ENCODE measurements at regions not wholly inside any gene's neighbourhood (a gene's known extent, or its start where the extent isn't known, plus 50 kb on each side); places are given as distances from the start of the nearest gene placed in this dataset.

DNA sequence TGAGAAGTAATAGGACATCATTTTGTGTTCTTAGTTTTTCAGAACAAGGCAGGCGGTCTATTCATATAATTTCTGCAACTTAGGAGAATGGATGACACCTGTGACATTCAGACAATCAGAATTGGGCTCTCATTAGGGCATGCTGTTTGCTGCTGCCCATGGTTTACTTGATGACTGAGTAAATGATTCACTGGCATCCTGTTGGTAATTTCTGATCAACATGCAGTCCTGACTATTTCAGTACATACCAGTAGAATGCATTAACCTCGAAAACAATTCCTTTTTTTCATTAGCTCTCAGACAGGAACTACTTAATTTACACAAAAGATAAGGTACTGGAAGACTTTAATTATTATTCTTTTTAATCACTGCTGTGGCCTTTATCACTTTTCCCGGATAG is 641.6 kb downstream of the NSUN3 start:
- no peak for DNase-seq (ENCODE audit: low read depth in 2 of 2)

GRCh38 chr3:94709249-94709902 is 646.5 kb downstream of the NSUN3 start:
- DNase-seq (ENCODE audit: low read depth in 2 of 2), result no peak

DNA sequence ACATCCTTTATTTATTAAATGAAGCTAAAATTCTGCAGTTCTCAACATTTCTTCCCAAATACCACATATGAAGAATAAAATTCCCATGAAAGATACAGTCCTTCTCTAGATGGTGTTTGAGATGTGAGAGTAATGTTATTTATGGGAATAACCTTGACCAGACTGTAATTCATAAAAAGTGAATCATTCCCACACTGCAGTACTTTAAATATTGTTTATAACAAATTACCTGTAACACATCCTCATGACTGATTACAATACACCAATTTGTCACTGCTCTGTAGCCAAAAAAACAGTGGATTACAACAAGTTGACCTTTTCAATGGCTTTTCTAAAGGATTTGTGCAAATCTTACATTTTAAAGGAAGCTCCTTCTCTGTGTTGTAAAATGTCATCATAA is 651.3 kb downstream of the NSUN3 start:
- DNase-seq (ENCODE audit: low read depth in 2 of 2), result no peak

DNA sequence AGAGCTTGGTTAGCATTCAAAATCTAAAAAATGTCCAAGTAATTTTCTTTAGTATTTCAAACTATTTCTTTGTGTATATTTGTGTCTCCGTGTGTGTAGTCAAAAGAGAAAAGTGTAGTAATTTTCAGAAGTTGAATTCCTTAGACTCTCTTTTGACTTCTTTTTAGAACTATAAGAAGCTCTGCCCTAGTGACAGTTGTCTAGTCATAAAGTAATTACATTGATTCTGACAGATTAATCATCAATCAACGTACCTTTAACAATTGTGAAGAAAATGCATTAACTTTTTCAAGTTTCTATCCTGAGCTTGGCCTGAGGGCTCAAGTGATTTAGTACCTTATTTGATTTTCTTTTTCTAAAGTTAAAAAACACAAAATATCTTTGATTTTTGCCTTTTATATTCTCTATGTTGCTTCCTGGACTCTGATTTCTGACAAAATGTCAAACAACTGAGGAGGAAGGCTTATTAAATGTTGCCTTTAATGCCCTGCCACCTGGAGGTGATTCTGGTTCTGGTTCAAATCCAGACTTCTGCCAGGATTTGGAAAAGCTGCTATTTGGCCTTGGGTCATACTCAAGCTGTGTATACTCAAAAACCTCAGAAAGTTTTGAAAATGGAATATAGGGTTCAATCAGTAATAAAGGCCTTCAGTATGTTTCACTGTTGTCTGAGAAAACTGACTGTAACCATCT is 653.6 kb downstream of the NSUN3 start:
- DNase-seq (ENCODE audit: low read depth in 2 of 2), result no peak

DNA sequence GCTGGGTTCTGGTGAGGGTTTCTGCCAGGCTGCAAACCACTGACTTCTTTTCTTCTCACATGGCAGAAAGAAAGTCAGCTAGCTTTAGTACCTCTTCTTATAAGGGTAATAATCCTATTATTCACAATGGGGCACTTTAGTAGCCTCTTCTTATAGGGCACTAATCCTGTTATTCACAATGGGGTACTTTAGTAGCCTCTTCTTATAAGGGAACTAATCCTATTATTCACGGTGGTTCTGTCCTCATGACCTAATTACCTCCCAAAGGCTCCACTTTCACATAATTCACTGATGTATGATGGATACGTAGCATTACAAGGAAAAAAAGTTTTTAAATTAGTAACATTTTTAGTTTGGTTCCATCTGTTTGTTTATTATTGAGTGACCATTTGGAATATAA is 671.3 kb downstream of the NSUN3 start:
- no peak for DNase-seq (ENCODE audit: low read depth in 2 of 2)

DNA sequence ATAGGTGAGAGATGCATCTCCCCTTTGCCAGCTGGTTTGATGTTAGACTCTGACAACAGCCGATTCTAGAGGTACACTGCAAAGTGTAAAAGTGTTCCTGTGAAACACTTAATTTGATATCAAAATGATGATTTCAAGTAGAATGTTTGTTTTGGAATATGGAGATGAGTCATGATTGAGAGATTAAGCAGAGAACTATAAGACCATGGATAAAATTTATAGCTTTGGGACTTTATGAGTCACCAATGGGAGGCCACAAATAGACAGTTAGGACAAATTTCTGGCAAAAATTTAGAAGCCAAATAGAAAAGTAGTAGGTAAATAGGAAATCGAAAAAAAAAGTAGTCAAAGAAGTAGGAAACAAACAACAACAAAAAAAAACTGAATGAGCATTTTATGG is 672.5 kb downstream of the NSUN3 start:
- no peak for DNase-seq (ENCODE audit: low read depth in 2 of 2)

GRCh38 chr3:94737116-94737515 is 674.3 kb downstream of the NSUN3 start:
- no peak for DNase-seq (ENCODE audit: low read depth in 2 of 2)

GRCh38 chr3:94739420-94739819 is 676.6 kb downstream of the NSUN3 start:
- no peak for DNase-seq (ENCODE audit: low read depth in 2 of 2)

DNA sequence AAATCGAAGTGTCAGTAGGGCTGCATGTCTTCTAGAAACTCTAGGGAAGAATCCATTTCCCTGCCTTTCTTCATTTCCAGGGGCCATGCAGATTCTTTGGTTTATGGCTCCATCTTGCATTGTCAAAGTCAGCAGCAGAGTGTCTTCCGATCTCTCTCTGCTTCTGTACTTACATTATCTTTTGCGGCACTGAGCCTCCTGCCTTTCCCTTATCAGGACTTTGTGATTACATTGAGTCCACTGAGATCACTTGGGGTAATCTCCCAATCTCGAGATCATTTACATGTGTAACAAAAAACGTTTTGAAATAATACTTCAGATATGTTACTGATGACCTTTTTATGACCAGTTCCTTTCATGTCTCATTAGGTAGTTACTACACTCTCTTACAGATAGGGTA is 695.9 kb downstream of the NSUN3 start:
- no peak for DNase-seq (ENCODE audit: low read depth in 2 of 2)

- DNase-seq (ENCODE audit: low read depth in 2 of 2), result no peak
Measured at GRCh38 chr3:94772402-94772801, 709.5 kb downstream of the NSUN3 start.

DNA sequence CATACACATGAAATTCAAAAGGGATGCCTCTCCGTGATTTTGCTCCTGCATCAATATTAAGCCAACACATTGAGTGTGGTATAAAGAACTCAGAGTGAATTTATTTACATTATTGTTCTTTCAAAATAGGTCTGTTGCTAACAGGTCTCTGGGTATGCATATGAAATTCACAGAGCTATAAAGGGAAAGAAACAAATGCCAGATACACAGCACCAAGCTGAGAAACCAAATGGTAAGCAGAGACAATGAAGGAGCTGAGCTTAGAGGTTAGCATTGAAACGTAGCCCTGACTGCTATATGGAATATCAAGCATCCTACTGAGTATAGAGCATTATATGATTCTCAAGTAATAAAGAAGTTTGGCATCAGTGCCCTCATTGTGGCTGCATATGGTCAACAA is 712.9 kb downstream of the NSUN3 start:
- no peak for DNase-seq (ENCODE audit: low read depth in 2 of 2)

GRCh38 chr3:94776401-94776915 is 713.6 kb downstream of the NSUN3 start:
- no peak for DNase-seq (ENCODE audit: low read depth in 2 of 2)

GRCh38 chr3:94778289-94778688 is 715.4 kb downstream of the NSUN3 start:
- DNase-seq (ENCODE audit: low read depth in 2 of 2), result no peak

DNA sequence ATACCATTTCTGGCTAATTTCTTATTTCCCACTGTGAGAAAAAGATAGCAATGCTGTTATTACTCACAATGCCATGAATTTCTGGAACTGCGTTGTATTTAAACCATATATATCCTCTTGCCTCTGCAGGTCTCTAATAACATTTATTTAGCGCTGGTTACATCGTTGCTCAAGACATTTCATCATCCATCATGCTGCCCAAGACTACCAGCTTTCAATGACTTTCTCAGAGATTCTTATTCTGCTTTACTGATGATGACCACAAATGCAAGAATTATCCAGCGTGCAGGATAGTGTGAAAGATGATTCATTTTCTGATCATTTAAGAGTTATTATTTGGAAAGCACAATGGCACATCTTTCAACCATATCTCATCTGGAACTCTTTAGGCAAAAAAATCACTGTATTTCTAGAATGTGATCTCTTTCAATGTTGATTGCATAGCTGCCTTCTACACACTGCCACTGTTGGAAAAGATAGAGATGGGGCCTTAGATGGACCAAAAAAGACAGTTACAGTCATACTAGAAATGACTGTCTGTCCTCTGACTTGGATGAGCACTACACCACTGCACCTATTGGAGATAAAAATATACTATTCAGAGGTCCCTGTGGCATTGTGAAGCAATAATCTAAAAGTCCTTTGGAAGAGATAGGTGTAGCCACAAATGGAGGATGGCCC is 716.1 kb downstream of the NSUN3 start:
- no peak for DNase-seq (ENCODE audit: low read depth in 2 of 2)

- no peak for DNase-seq (ENCODE audit: low read depth in 2 of 2)
Measured at GRCh38 chr3:94779699-94780098, 716.8 kb downstream of the NSUN3 start.

GRCh38 chr3:94784274-94784673 is 721.4 kb downstream of the NSUN3 start:
- DNase-seq (ENCODE audit: low read depth in 2 of 2), result no peak

DNA sequence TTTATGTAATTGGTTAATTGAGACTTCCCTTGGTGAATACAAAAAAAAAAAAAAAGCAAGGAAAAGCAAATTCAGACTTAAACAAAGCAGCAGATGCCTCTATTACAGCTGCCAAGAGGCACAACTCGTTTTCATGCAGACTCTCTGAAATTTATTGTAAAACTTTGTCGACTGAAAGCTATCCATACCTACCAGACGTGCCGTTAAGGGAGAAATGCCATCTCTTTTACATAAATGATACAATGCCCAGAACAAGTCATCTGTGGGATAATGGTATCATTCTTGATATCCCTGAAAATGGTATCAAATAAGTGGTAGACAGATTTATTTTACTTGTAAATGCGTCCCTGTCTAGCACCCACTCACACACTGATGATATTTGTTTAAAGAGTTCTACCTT is 724.2 kb downstream of the NSUN3 start:
- DNase-seq (ENCODE audit: low read depth in 2 of 2), result no peak

DNA sequence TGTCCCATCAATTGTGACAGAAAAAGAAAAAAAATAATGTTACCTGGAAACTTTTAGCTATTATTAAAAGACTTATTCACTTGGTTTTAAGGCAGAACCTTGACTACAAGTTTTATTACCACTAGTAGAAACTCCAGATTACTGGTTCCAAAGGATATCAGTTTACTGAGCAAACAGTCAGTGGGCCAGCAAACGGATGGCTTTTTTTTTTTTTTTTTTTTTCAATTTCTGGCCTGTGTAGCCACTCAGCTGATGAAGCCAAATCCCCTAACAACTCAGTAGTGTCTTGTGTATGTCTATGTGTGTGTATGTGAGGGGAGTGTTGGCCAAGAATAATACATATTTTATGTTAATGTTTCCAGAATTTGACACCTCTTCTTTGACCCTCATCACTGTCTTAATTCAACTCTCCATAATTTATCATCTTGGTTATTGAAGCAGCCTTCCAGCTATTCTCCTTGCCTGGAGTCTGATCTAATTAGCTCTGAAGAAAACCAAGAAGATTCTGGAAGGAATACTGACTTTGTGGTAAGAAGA is 724.9 kb downstream of the NSUN3 start:
- DNase-seq (ENCODE audit: low read depth in 2 of 2), result no peak

- DNase-seq (ENCODE audit: low read depth in 2 of 2), result no peak
Measured at GRCh38 chr3:94794563-94794962, 731.7 kb downstream of the NSUN3 start.

DNA sequence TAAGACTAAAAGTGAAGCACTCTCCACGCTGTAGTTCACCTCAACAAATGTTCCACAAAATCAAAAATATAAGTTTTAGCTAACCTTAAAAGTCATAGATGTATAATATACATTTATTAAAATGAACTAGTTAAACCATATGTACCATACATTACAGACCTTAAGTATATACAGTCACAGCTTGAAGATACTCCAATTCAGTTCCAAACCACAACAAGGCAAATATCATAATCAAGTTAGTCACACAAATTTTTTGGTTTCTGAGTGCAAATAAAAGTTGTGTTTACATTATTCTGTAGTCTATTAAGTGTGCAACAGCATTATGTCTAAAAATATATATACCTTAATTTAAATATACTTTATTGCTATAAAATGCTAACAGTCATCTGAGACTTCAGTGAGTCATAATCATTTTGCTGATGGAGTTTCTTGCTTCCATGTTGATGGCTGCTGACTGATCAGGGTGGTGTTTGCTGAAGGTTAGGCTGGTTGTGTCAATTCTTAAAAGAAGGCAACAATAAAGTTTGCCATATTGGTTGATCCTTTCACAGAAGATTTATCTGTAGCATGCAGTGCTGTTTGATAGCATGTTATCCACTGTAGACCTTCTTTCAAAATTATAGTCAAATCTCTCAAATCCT is 736.7 kb downstream of the NSUN3 start:
- DNase-seq (ENCODE audit: low read depth in 2 of 2), result no peak

- no peak for DNase-seq (ENCODE audit: low read depth in 2 of 2)
Measured at GRCh38 chr3:94811836-94812235, 749.0 kb downstream of the NSUN3 start.

GRCh38 chr3:94821241-94821640 is 758.4 kb downstream of the NSUN3 start:
- no peak for DNase-seq (ENCODE audit: low read depth in 2 of 2)
